ENCODE measurements at regions not wholly inside any gene's neighbourhood (a gene's known extent, or its start where the extent isn't known, plus 50 kb on each side); places are given as distances from the start of the nearest gene placed in this dataset.
"Not testable (repeated sequence)": the region's sequence is repeated elsewhere in the genome, so short reads cannot be mapped to it uniquely, and the experiment has no call there.

GRCh38 chr21:10367586-10367985, 153.8 kb upstream of the TPTE start:
- DNase-seq, result not testable (repeated sequence)

GRCh38 chr21:10368323-10368798, 153.0 kb upstream of the TPTE start:
- DNase-seq, result not testable (repeated sequence)

GRCh38 chr21:10369289-10369688, 152.1 kb upstream of the TPTE start:
- not testable (repeated sequence) for DNase-seq

- not testable (repeated sequence) for DNase-seq
These were observed 143.6 kb upstream of the TPTE start for GRCh38 chr21:10377758-10378157.

- DNase-seq, result not testable (repeated sequence)
These were observed 141.6 kb upstream of the TPTE start for GRCh38 chr21:10379816-10380215.

GRCh38 chr21:10381687-10382060, 139.7 kb upstream of the TPTE start:
- DNase-seq, result not testable (repeated sequence)

GRCh38 chr21:10382135-10382534, 139.2 kb upstream of the TPTE start:
- not testable (repeated sequence) for DNase-seq

- DNase-seq, result not testable (repeated sequence)
These were observed 138.8 kb upstream of the TPTE start for GRCh38 chr21:10382580-10382979.

GRCh38 chr21:10383571-10383970, 137.8 kb upstream of the TPTE start:
- not testable (repeated sequence) for DNase-seq

GRCh38 chr21:10384304-10384861, 137.0 kb upstream of the TPTE start:
- not testable (repeated sequence) for DNase-seq

- not testable (repeated sequence) for DNase-seq
These were observed 136.2 kb upstream of the TPTE start for GRCh38 chr21:10385202-10385601.

GRCh38 chr21:10385898-10386527, 135.4 kb upstream of the TPTE start:
- not testable (repeated sequence) for DNase-seq

- DNase-seq, result not testable (repeated sequence)
These were observed 133.5 kb upstream of the TPTE start for GRCh38 chr21:10387692-10388450.

- not testable (repeated sequence) for DNase-seq
These were observed 132.8 kb upstream of the TPTE start for GRCh38 chr21:10388625-10389024.

- DNase-seq, result not testable (repeated sequence)
These were observed 129.1 kb upstream of the TPTE start for GRCh38 chr21:10392301-10392700.

- DNase-seq, result not testable (repeated sequence)
These were observed 125.4 kb upstream of the TPTE start for GRCh38 chr21:10395963-10396362.

GRCh38 chr21:10397495-10397915, 123.9 kb upstream of the TPTE start:
- not testable (repeated sequence) for DNase-seq

GRCh38 chr21:10398692-10399489, 122.5 kb upstream of the TPTE start:
- DNase-seq, result not testable (repeated sequence)

GRCh38 chr21:10400622-10401361, 120.6 kb upstream of the TPTE start:
- DNase-seq, result not testable (repeated sequence)

GRCh38 chr21:10402461-10402860, 118.9 kb upstream of the TPTE start:
- not testable (repeated sequence) for DNase-seq

GRCh38 chr21:10405331-10405730, 116.1 kb upstream of the TPTE start:
- DNase-seq, result not testable (repeated sequence)

- DNase-seq, result not testable (repeated sequence)
These were observed 111.6 kb upstream of the TPTE start for GRCh38 chr21:10409786-10410185.

Measured in hematopoietic multipotent progenitor cell treated with erythropoietin and hydrocortisone succinate and interleukin-3 and kit ligand, for 8 days (in vitro differentiated cells).